ENCODE measurements at regions not wholly inside any gene's neighbourhood (a gene's known extent, or its start where the extent isn't known, plus 50 kb on each side); places are given as distances from the start of the nearest gene placed in this dataset.
A peak's percentile ranks its signal among the peaks of the same experiment; 100 is the strongest.
"Not testable (repeated sequence)": the region's sequence is repeated elsewhere in the genome, so short reads cannot be mapped to it uniquely, and the experiment has no call there.

- H3K4me2 ChIP-seq: no peak overlapping the region
- no peaks in the 10 kb centered on the region for H3K36me3 ChIP-seq
- H3K9me3 ChIP-seq (replicated peaks in 1 of 11): peaks cover 14 to 29% (median 21%) of the 10 kb centered on the region in 11 experiments; a peak in 17 of 22 replicates
- H3K4me1 ChIP-seq: peaks cover 0 to 6% (median 0%) of the 10 kb centered on the region in 10 experiments; a peak in 1 of 20 replicates
- TF ChIP-seq Cebpa-rat (IDR thresholded peaks at IDR 0.05): no peak
- H4K20me1 ChIP-seq: no peaks in the 10 kb centered on the region
- no peak overlapping the region for H3K9ac ChIP-seq
- no peaks in the 10 kb centered on the region for H3K27me3 ChIP-seq
- H3K4me3 ChIP-seq: no peak overlapping the region
- H3K27ac ChIP-seq: no peak overlapping the region
These were observed 264.6 kb downstream of the NUAK1 start for GRCh38 chr12:105874121-105874520.

- Histone ChIP-seq H3K27ac (no peak overlapping the region), H4K20me1 (no peaks in the 10 kb centered on the region), H3K4me1 (peaks cover 0 to 6% (median 0%) of the 10 kb centered on the region in 10 experiments; a peak in 1 of 20 replicates), H3K4me3 (no peak overlapping the region), H3K4me2 (peak overlapping the region in 1 of 11 experiments; percentile 21; a peak in 1 of 22 replicates), H3K9me3 (replicated peaks in 1 of 11) (peaks cover 0 to 6% (median 2%) of the 10 kb centered on the region in 11 experiments; a peak in 9 of 22 replicates), H3K27me3 (no peaks in the 10 kb centered on the region), H3K36me3 (no peaks in the 10 kb centered on the region), H3K9ac (no peak overlapping the region)
- no peak for TF ChIP-seq Cebpa-rat (IDR thresholded peaks at IDR 0.05)
These were observed 262.3 kb downstream of the NUAK1 start for GRCh38 chr12:105876396-105876927.

GRCh38 chr12:105878964-105879363 lies 259.8 kb downstream of the NUAK1 start:
- no peaks in the 10 kb centered on the region for H3K27me3 ChIP-seq
- H3K27ac ChIP-seq: no peak overlapping the region
- H3K4me1 ChIP-seq: peaks cover 0 to 6% (median 0%) of the 10 kb centered on the region in 10 experiments; a peak in 1 of 20 replicates
- H3K9me3 ChIP-seq (replicated peaks in 1 of 11): no peaks in the 10 kb centered on the region
- H3K36me3 ChIP-seq: no peaks in the 10 kb centered on the region
- no peak overlapping the region for H3K4me2 ChIP-seq
- no peaks in the 10 kb centered on the region for H4K20me1 ChIP-seq
- no peak overlapping the region for H3K9ac ChIP-seq
- no peak for TF ChIP-seq Cebpa-rat (IDR thresholded peaks at IDR 0.05)
- H3K4me3 ChIP-seq: no peak overlapping the region

GRCh38 chr12:105880824-105881388 lies 257.8 kb downstream of the NUAK1 start:
- Histone ChIP-seq H3K4me1 (peaks cover 0 to 5% (median 0%) of the 10 kb centered on the region in 10 experiments; a peak in 1 of 20 replicates), H3K27ac (no peak overlapping the region), H3K4me3 (no peak overlapping the region), H3K4me2 (no peak overlapping the region), H3K9me3 (replicated peaks in 1 of 11) (peaks cover 0 to 10% (median 0%) of the 10 kb centered on the region in 11 experiments; a peak in 4 of 22 replicates), H3K27me3 (no peaks in the 10 kb centered on the region), H3K9ac (no peak overlapping the region), H4K20me1 (no peaks in the 10 kb centered on the region), H3K36me3 (no peaks in the 10 kb centered on the region)
- no peak for TF ChIP-seq Cebpa-rat (IDR thresholded peaks at IDR 0.05)

- Histone ChIP-seq H3K4me2 (no peak overlapping the region), H4K20me1 (no peaks in the 10 kb centered on the region), H3K9me3 (replicated peaks in 1 of 11) (peaks cover 0 to 10% (median 0%) of the 10 kb centered on the region in 11 experiments; a peak in 4 of 22 replicates), H3K4me3 (no peak overlapping the region), H3K27me3 (no peaks in the 10 kb centered on the region), H3K4me1 (no peaks in the 10 kb centered on the region), H3K27ac (no peak overlapping the region), H3K9ac (no peak overlapping the region), H3K36me3 (no peaks in the 10 kb centered on the region)
- no peak for TF ChIP-seq Cebpa-rat (IDR thresholded peaks at IDR 0.05)
These were observed 256.4 kb downstream of the NUAK1 start for GRCh38 chr12:105882404-105882803.

- Histone ChIP-seq H3K4me2 (no peak overlapping the region), H3K4me1 (no peaks in the 10 kb centered on the region), H4K20me1 (no peaks in the 10 kb centered on the region), H3K4me3 (no peak overlapping the region), H3K9me3 (replicated peaks in 1 of 11) (peaks cover 0 to 15% (median 0%) of the 10 kb centered on the region in 11 experiments; a peak in 5 of 22 replicates), H3K27ac (no peak overlapping the region), H3K27me3 (no peaks in the 10 kb centered on the region), H3K36me3 (no peaks in the 10 kb centered on the region), H3K9ac (no peak overlapping the region)
- no peak for TF ChIP-seq Cebpa-rat (IDR thresholded peaks at IDR 0.05)
These were observed 251.6 kb downstream of the NUAK1 start for GRCh38 chr12:105887131-105887530.

- Histone ChIP-seq H3K4me3 (no peak overlapping the region), H3K27me3 (no peaks in the 10 kb centered on the region)
These were observed 250.1 kb downstream of the NUAK1 start for GRCh38 chr12:105888696-105889095.

GRCh38 chr12:105892362-105892910 lies 246.3 kb downstream of the NUAK1 start:
- no peak overlapping the region for H3K9ac ChIP-seq
- no peaks in the 10 kb centered on the region for H3K27me3 ChIP-seq
- H3K4me3 ChIP-seq: no peak overlapping the region
- H3K4me2 ChIP-seq: no peak overlapping the region
- no peaks in the 10 kb centered on the region for H3K4me1 ChIP-seq
- no peaks in the 10 kb centered on the region for H4K20me1 ChIP-seq
- H3K27ac ChIP-seq: no peak overlapping the region
- peaks cover 0 to 5% (median 0%) of the 10 kb centered on the region in 11 experiments; a peak in 1 of 22 replicates for H3K9me3 ChIP-seq (replicated peaks in 1 of 11)
- TF ChIP-seq Cebpa-rat (IDR thresholded peaks at IDR 0.05): no peak
- no peaks in the 10 kb centered on the region for H3K36me3 ChIP-seq

More at GRCh38 chr12:105888696-105889095, 250.1 kb downstream of the NUAK1 start:
- H3K4me2 ChIP-seq: no peak overlapping the region
- no peak overlapping the region for H3K9ac ChIP-seq
- no peaks in the 10 kb centered on the region for H3K4me1 ChIP-seq
- H3K9me3 ChIP-seq (replicated peaks in 1 of 11): peaks cover 0 to 15% (median 0%) of the 10 kb centered on the region in 11 experiments; a peak in 5 of 22 replicates
- TF ChIP-seq Cebpa-rat (IDR thresholded peaks at IDR 0.05): no peak
- no peaks in the 10 kb centered on the region for H3K36me3 ChIP-seq
- H3K27ac ChIP-seq: no peak overlapping the region
- no peaks in the 10 kb centered on the region for H4K20me1 ChIP-seq

- not testable (repeated sequence) for H3K4me3 ChIP-seq; H3K4me2 ChIP-seq; H3K36me3 ChIP-seq; H3K27me3 ChIP-seq; H3K4me1 ChIP-seq; H3K9ac ChIP-seq; H4K20me1 ChIP-seq; H3K27ac ChIP-seq; H3K9me3 ChIP-seq (replicated peaks in 1 of 11)
These were observed 243.4 kb downstream of the NUAK1 start for GRCh38 chr12:105895197-105895832.

Measured in BLaER1 treated with 17β-estradiol and CSF1 and Interleukin-3, amounts not matched to agents 10 nM and 100 nM (cell line).